HepG2 (cell line): ENCODE measurements at regions not wholly inside any gene's neighbourhood (a gene's known extent, or its start where the extent isn't known, plus 50 kb on each side); places are given as distances from the start of the nearest gene placed in this dataset.

ENCODE experiments used
- ATAC-seq: fragments of 200-7000 bp; cut with Tn5 transposase; 3 replicates; pipeline ENCODE4 v1.9.1; 2020; ENCODE audit warnings: mild to moderate bottlenecking, moderate library complexity
- BruUV-seq: library from RNA; stranded (reverse); fragments of 400-500 nt; replicated peaks from 2 replicates; lab custom pipeline; 2021; lab: Mats Ljungman, UMichigan
- CTCF ChIA-PET: fragments of 300-600 bp; formaldehyde crosslinking; extraction: SDS; loops from one replicate; lab custom pipeline; 2021; ENCODE audit warnings: low total read pairs, inconsistent platforms, low intra/inter-chr PET ratio; lab: Yijun Ruan, JAX
- POLR2A ChIA-PET: fragments of 350-600 bp; sonication (Branson Sonifier 250); formaldehyde crosslinking; loops from one replicate; lab custom pipeline; 2020; ENCODE audit warnings: antibody characterized with exemption, inconsistent platforms; lab: Yijun Ruan, JAX
- DNase-seq: peaks from one replicate; pipeline ENCODE4 v3.0.0-alpha.2; 2015; ENCODE audit warnings: low spot score
- FAIRE-seq: peaks from 3 replicates; lab custom pipeline; 2011; peaks lifted over from hg19 to GRCh38; lab: Jason Lieb, UNC
- H2AFZ ChIP-seq: one replicate; pipeline ENCODE4 v1.6.1; 2011; ENCODE audit warnings: low read length, inconsistent platforms
- H3K27ac ChIP-seq: fragments of 300-600 bp; 3 replicates; pipeline ENCODE4 v1.8.0; 2011; ENCODE audit warnings: mixed run types, mild to moderate bottlenecking, mixed read lengths, low read length, inconsistent platforms; ENCODE audit not compliant: insufficient read depth; ENCODE audit errors: extremely low read length
- H3K27me3 ChIP-seq, 2 experiments: fragments of 200-600 bp in 1 of 2; 2 replicates in 1 of 2; 3 replicates in 1 of 2; pipeline versions ENCODE4 v1.6.0 to v1.8.0; 2011; ENCODE audit warnings: low read length in 2 of 2, mild to moderate bottlenecking in 2 of 2, moderate library complexity in 2 of 2, inconsistent platforms in 1 of 2; ENCODE audit not compliant: insufficient read depth in 2 of 2, control insufficient read depth in 1 of 2
- H3K36me3 ChIP-seq, 2 experiments: fragments of 200-600 bp in 1 of 2; replicated peaks in 1 of 2; 2 replicates in 1 of 2; 3 replicates in 1 of 2; pipeline versions ENCODE4 v1.5.1 to v1.8.0; 2011; ENCODE audit warnings: low read length in 2 of 2, inconsistent platforms in 1 of 2; ENCODE audit not compliant: insufficient read depth in 2 of 2, control insufficient read depth in 1 of 2
- H3K4me1 ChIP-seq: 2 replicates; pipeline ENCODE4 v1.5.1; 2012; ENCODE audit warnings: low read length, inconsistent platforms; ENCODE audit not compliant: insufficient read depth
- H3K4me2 ChIP-seq: 2 replicates; pipeline ENCODE4 v1.6.0; 2011; ENCODE audit warnings: low read depth, low read length, inconsistent platforms
- H3K4me3 ChIP-seq, 3 experiments: fragments of 200-600 bp in 1 of 3; sonication (generic), shearing (Covaris generic) in 1 of 3; replicated peaks in 1 of 3; 2 replicates each; pipeline ENCODE4 v1.5.1; 2011 to 2016; ENCODE audit warnings: low read length in 3 of 3, inconsistent platforms in 2 of 3, low read depth in 2 of 3, mild to moderate bottlenecking in 2 of 3, control low read depth in 1 of 3, mixed read lengths in 1 of 3; ENCODE audit not compliant: insufficient read depth in 1 of 3
- H3K79me2 ChIP-seq: one replicate; pipeline ENCODE4 v1.6.1; 2011; ENCODE audit warnings: low read length, inconsistent platforms; ENCODE audit not compliant: insufficient read depth
- H3K9ac ChIP-seq: 2 replicates; pipeline ENCODE4 v1.6.0; 2011; ENCODE audit warnings: mild to moderate bottlenecking, low read depth, low read length, inconsistent platforms; ENCODE audit not compliant: insufficient read depth
- H3K9me3 ChIP-seq: 2 replicates; pipeline ENCODE4 v1.5.1; 2012; ENCODE audit warnings: mild to moderate bottlenecking, low read length
- H4K20me1 ChIP-seq: 2 replicates; pipeline ENCODE4 v1.6.0; 2011; ENCODE audit warnings: inconsistent platforms, mild to moderate bottlenecking, low read length, moderate library complexity; ENCODE audit not compliant: insufficient read depth
- DPF2 ChIP-seq: sonication (generic); formaldehyde crosslinking; IDR thresholded peaks from 2 replicates; pipeline ENCODE4 v1.4.0; 2020; ENCODE audit warnings: mild to moderate bottlenecking, low read depth, missing genetic modification reagents, borderline replicate concordance
- FOXK1 ChIP-seq: sonication (generic); formaldehyde crosslinking; IDR thresholded peaks from 2 replicates; pipeline ENCODE4 v1.4.0; 2020; ENCODE audit warnings: low read depth, missing genetic modification reagents, borderline replicate concordance
- GATA4 ChIP-seq: sonication (generic); IDR thresholded peaks from 2 replicates; pipeline ENCODE4 v1.6.1; 2016; ENCODE audit warnings: antibody characterized with exemption, low read depth, borderline replicate concordance
- RBFOX2 ChIP-seq: fragments of 200-400 bp; formaldehyde crosslinking; IDR thresholded peaks from 2 replicates; pipeline ENCODE4 v1.6.1; 2017; ENCODE audit warnings: low read depth, mild to moderate bottlenecking, low read length
- SMAD3 ChIP-seq: sonication (generic); formaldehyde crosslinking; IDR thresholded peaks from 2 replicates; pipeline ENCODE4 v1.4.0; 2020; ENCODE audit warnings: missing genetic modification reagents
- SP5 ChIP-seq: IDR thresholded peaks from 2 replicates; pipeline ENCODE4 v1.6.1; 2016; ENCODE audit warnings: low read depth, borderline replicate concordance
- TCF7L2 ChIP-seq: IDR thresholded peaks from 2 replicates; pipeline ENCODE4 v1.6.1; 2011; ENCODE audit warnings: mild to moderate bottlenecking, low read depth, low read length, moderate library complexity
- U2AF1 ChIP-seq: fragments of 200-400 bp; formaldehyde crosslinking; optimal IDR thresholded peaks from 2 replicates; pipeline ENCODE3; 2017; ENCODE audit warnings: mild to moderate bottlenecking, low read depth, low read length
- ZFP62 ChIP-seq: sonication (generic); formaldehyde crosslinking; IDR thresholded peaks from 2 replicates; pipeline ENCODE4 v1.4.0; 2020; ENCODE audit warnings: missing genetic modification reagents
- ZNF264 ChIP-seq: sonication (generic); formaldehyde crosslinking; IDR thresholded peaks from 2 replicates; pipeline ENCODE4 v1.4.0; 2020; ENCODE audit warnings: missing genetic modification reagents
- ZNF737 ChIP-seq: sonication (generic); formaldehyde crosslinking; IDR thresholded peaks from 2 replicates; pipeline ENCODE4 v1.5.0; 2020; ENCODE audit warnings: missing genetic modification reagents, mild to moderate bottlenecking, borderline replicate concordance
- ZNF772 ChIP-seq: sonication (generic); formaldehyde crosslinking; IDR thresholded peaks from 2 replicates; pipeline ENCODE4 v1.5.0; 2020; ENCODE audit warnings: mild to moderate bottlenecking, missing genetic modification reagents
- ZSCAN25 ChIP-seq: sonication (generic); formaldehyde crosslinking; IDR thresholded peaks from 2 replicates; pipeline ENCODE4 v1.8.0; 2022; ENCODE audit warnings: mild to moderate bottlenecking, missing genetic modification reagents
- WGBS: methylation state at CpG from one replicate; pipeline ENCODE4 v1.1.6; 2017; ENCODE audit warnings: low lambda C conversion rate; 5-methylcytosine and 5-hydroxymethylcytosine counted together
- in situ Hi-C: cut with HindIII; loops from 2 replicates; pipeline ENCODE4 v1.10.0; 2017; ENCODE audit warnings: low pct_unique_long_range_greater_than_20kb; ENCODE audit not compliant: extremely low pct_ligation_motif_present
- intact Hi-C: fragments of 100-400 bp; cut with micrococcal nuclease; formaldehyde crosslinking; loops from one replicate; pipeline ENCODE4 v1.10.0; 2022; ENCODE audit not compliant: unreplicated experiment
- TF ChIP-seq, protein P1 (sequence below): sonication (generic); formaldehyde crosslinking; IDR thresholded peaks from 2 replicates; pipeline ENCODE4 v1.9.0; 2021; ENCODE audit warnings: missing genetic modification reagents, borderline replicate concordance
- TF ChIP-seq, protein P2 (sequence below): sonication (generic); formaldehyde crosslinking; IDR thresholded peaks from 2 replicates; pipeline ENCODE4 v1.9.0; 2021; ENCODE audit warnings: missing genetic modification reagents, mild to moderate bottlenecking, borderline replicate concordance
- TF ChIP-seq, protein P3 (sequence below): sonication (generic); formaldehyde crosslinking; IDR thresholded peaks from 2 replicates; pipeline ENCODE4 v1.5.0; 2020; ENCODE audit warnings: missing genetic modification reagents
- TF ChIP-seq, protein P4 (sequence below): sonication (generic); formaldehyde crosslinking; conservative IDR thresholded peaks from 2 replicates; pipeline ENCODE4 v1.4.0; 2020; ENCODE audit warnings: missing genetic modification reagents
- TF ChIP-seq, protein P5 (sequence below): IDR thresholded peaks from 2 replicates; pipeline ENCODE4 v1.6.1; 2016; ENCODE audit warnings: missing compliant biosample characterization, missing genetic modification reagents, borderline replicate concordance
- TF ChIP-seq, protein P6 (sequence below): IDR thresholded peaks from 2 replicates; pipeline ENCODE4 v1.6.1; 2016; ENCODE audit warnings: control low read depth

DNA sequence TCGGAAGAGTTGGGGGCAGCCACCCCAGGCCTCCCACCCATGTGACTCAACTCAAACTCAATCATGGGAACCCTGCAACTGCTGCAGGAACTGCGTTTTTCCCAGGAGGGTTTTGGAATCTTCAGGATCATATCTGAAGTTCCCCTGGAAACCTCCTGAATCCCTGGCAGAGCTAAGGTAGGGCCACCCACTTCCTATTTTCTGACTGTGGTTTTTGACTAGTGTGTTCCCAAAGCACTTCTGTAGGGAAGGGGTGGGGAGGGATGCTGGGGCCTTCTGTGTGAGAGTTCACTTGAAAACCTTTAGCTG is 127.6 kb upstream of the UNC5B start:
- CTCF ChIA-PET: no interaction called here
- ATAC-seq: no peak
- TF ChIP-seq SP5 (no peak), ZNF772 (CRISPR knock-in tag) (no peak), ZNF264 (no peak), RBFOX2 (no peak), ZSCAN25 (no peak), GATA4 (no peak), ZFP62 (CRISPR knock-in tag) (no peak), U2AF1 (no peak), DPF2 (CRISPR knock-in tag) (no peak), ZNF737 (CRISPR knock-in tag) (no peak), FOXK1 (CRISPR knock-in tag) (no peak), TCF7L2 (no peak), SMAD3 (no peak)
- TF ChIP-seq, protein P1, sequence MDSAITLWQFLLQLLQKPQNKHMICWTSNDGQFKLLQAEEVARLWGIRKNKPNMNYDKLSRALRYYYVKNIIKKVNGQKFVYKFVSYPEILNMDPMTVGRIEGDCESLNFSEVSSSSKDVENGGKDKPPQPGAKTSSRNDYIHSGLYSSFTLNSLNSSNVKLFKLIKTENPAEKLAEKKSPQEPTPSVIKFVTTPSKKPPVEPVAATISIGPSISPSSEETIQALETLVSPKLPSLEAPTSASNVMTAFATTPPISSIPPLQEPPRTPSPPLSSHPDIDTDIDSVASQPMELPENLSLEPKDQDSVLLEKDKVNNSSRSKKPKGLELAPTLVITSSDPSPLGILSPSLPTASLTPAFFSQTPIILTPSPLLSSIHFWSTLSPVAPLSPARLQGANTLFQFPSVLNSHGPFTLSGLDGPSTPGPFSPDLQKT (CRISPR knock-in tag): no peak
- TF ChIP-seq, protein P2, sequence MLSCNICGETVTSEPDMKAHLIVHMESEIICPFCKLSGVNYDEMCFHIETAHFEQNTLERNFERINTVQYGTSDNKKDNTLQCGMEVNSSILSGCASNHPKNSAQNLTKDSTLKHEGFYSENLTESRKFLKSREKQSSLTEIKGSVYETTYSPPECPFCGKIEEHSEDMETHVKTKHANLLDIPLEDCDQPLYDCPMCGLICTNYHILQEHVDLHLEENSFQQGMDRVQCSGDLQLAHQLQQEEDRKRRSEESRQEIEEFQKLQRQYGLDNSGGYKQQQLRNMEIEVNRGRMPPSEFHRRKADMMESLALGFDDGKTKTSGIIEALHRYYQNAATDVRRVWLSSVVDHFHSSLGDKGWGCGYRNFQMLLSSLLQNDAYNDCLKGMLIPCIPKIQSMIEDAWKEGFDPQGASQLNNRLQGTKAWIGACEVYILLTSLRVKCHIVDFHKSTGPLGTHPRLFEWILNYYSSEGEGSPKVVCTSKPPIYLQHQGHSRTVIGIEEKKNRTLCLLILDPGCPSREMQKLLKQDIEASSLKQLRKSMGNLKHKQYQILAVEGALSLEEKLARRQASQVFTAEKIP: no peak
- TF ChIP-seq, protein P3, sequence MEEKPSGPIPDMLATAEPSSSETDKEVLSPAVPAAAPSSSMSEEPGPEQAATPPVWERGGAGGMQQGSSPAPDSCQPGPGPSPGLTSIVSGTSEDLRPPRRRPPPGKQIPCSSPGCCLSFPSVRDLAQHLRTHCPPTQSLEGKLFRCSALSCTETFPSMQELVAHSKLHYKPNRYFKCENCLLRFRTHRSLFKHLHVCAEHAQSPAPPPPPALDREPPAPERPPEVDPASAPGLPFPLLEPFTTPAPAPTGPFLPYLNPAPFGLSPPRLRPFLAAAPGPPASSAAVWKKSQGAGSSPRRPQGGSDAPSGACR (CRISPR knock-in tag): no peak
- TF ChIP-seq, protein P4, sequence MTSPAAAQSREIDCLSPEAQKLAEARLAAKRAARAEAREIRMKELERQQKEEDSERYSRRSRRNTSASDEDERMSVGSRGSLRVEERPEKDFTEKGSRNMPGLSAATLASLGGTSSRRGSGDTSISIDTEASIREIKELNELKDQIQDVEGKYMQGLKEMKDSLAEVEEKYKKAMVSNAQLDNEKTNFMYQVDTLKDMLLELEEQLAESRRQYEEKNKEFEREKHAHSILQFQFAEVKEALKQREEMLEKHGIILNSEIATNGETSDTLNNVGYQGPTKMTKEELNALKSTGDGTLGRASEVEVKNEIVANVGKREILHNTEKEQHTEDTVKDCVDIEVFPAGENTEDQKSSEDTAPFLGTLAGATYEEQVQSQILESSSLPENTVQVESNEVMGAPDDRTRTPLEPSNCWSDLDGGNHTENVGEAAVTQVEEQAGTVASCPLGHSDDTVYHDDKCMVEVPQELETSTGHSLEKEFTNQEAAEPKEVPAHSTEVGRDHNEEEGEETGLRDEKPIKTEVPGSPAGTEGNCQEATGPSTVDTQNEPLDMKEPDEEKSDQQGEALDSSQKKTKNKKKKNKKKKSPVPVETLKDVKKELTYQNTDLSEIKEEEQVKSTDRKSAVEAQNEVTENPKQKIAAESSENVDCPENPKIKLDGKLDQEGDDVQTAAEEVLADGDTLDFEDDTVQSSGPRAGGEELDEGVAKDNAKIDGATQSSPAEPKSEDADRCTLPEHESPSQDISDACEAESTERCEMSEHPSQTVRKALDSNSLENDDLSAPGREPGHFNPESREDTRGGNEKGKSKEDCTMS: no peak
- TF ChIP-seq, protein P5, sequence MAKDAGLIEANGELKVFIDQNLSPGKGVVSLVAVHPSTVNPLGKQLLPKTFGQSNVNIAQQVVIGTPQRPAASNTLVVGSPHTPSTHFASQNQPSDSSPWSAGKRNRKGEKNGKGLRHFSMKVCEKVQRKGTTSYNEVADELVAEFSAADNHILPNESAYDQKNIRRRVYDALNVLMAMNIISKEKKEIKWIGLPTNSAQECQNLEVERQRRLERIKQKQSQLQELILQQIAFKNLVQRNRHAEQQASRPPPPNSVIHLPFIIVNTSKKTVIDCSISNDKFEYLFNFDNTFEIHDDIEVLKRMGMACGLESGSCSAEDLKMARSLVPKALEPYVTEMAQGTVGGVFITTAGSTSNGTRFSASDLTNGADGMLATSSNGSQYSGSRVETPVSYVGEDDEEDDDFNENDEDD: no peak
- TF ChIP-seq, protein P6, sequence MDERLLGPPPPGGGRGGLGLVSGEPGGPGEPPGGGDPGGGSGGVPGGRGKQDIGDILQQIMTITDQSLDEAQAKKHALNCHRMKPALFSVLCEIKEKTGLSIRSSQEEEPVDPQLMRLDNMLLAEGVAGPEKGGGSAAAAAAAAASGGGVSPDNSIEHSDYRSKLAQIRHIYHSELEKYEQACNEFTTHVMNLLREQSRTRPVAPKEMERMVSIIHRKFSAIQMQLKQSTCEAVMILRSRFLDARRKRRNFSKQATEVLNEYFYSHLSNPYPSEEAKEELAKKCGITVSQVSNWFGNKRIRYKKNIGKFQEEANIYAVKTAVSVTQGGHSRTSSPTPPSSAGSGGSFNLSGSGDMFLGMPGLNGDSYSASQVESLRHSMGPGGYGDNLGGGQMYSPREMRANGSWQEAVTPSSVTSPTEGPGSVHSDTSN: no peak

More for the DNA sequence above, 127.6 kb upstream of the UNC5B start:
- H3K27me3 ChIP-seq: peaks cover 4 to 40% of the 10 kb centered on the region in 2 experiments; a peak in 3 of 5 replicates
- DNase-seq (no peak), FAIRE-seq (no peak)
- POLR2A ChIA-PET: no interaction called here
- in situ Hi-C loops (no loop called here), intact Hi-C loops (no loop called here)
- no peak overlapping the region for H3K4me3 ChIP-seq
- WGBS: 0% methylated on average over 1 of the region's 2 CpGs
- H3K4me1 ChIP-seq: no peaks in the 10 kb centered on the region
- H2AFZ ChIP-seq: no peak overlapping the region
- H3K36me3 ChIP-seq: no peaks in the 10 kb centered on the region
- H4K20me1 ChIP-seq: no peaks in the 10 kb centered on the region
- H3K27ac ChIP-seq: no peak overlapping the region
- no TSS peak for BruUV-seq
- no peaks in the 10 kb centered on the region for H3K79me2 ChIP-seq
- H3K4me2 ChIP-seq: no peak overlapping the region
- H3K9ac ChIP-seq: no peak overlapping the region
- no peaks in the 10 kb centered on the region for H3K9me3 ChIP-seq
